Skeletal muscle satellite cell (primary cell): ENCODE measurements at regions not wholly inside any gene's neighbourhood (a gene's known extent, or its start where the extent isn't known, plus 50 kb on each side); places are given as distances from the start of the nearest gene placed in this dataset.

ENCODE experiments used
- H3K27me3 ChIP-seq: 2 replicates; pipeline ENCODE4 v1.7.0; 2013; ENCODE audit warnings: low read length; ENCODE audit not compliant: control insufficient read depth, insufficient read depth
- H3K36me3 ChIP-seq: 2 replicates; pipeline ENCODE4 v1.7.0; 2013; ENCODE audit warnings: mild to moderate bottlenecking, control low read depth, low read length; ENCODE audit not compliant: insufficient read depth
- H3K4me1 ChIP-seq: 2 replicates; pipeline ENCODE4 v1.7.0; 2013; ENCODE audit warnings: low read length; ENCODE audit not compliant: control insufficient read depth, insufficient read depth
- H3K4me2 ChIP-seq: 2 replicates; pipeline ENCODE4 v1.7.0; 2013; ENCODE audit warnings: mild to moderate bottlenecking, low read length
- H3K4me3 ChIP-seq: 2 replicates; pipeline ENCODE4 v1.7.0; 2013; ENCODE audit warnings: low read length
- H3K9ac ChIP-seq: 2 replicates; pipeline ENCODE4 v1.7.0; 2013; ENCODE audit warnings: mild to moderate bottlenecking, low read depth, low read length, moderate library complexity
- H3K9me3 ChIP-seq: replicated peaks from 2 replicates; pipeline ENCODE4 v1.7.0; 2013; ENCODE audit warnings: mild to moderate bottlenecking, control low read depth, low read length

GRCh38 chr6:149203509-149203908 lies 114.0 kb upstream of the TAB2 start:
- Histone ChIP-seq H3K4me2 (no peak overlapping the region), H3K4me1 (no peaks in the 10 kb centered on the region), H3K9me3 (no peaks in the 10 kb centered on the region), H3K36me3 (no peaks in the 10 kb centered on the region), H3K4me3 (no peak overlapping the region), H3K27me3 (peaks cover 3% of the 10 kb centered on the region), H3K9ac (no peak overlapping the region)

- Histone ChIP-seq H3K9ac (no peak overlapping the region), H3K4me1 (peaks cover 14% of the 10 kb centered on the region), H3K9me3 (no peaks in the 10 kb centered on the region), H3K4me2 (no peak overlapping the region), H3K4me3 (no peak overlapping the region), H3K36me3 (no peaks in the 10 kb centered on the region), H3K27me3 (peaks cover 3% of the 10 kb centered on the region)
Measured at GRCh38 chr6:149208134-149208601, 109.3 kb upstream of the TAB2 start.

GRCh38 chr6:149209871-149210775 lies 107.4 kb upstream of the TAB2 start:
- Histone ChIP-seq H3K27me3 (peaks cover 3% of the 10 kb centered on the region), H3K4me2 (no peak overlapping the region), H3K9ac (no peak overlapping the region), H3K36me3 (no peaks in the 10 kb centered on the region), H3K4me1 (peaks cover 22% of the 10 kb centered on the region), H3K9me3 (no peaks in the 10 kb centered on the region), H3K4me3 (no peak overlapping the region)

- no peaks in the 10 kb centered on the region for H3K9me3 ChIP-seq
- no peak overlapping the region for H3K4me3 ChIP-seq
- peaks cover 22% of the 10 kb centered on the region for H3K4me1 ChIP-seq
- H3K36me3 ChIP-seq, result no peaks in the 10 kb centered on the region
- no peak overlapping the region for H3K4me2 ChIP-seq
- peaks cover 3% of the 10 kb centered on the region for H3K27me3 ChIP-seq
- H3K9ac ChIP-seq, result no peak overlapping the region
Measured at GRCh38 chr6:149211046-149211571, 106.4 kb upstream of the TAB2 start.

- H3K27me3 ChIP-seq, result no peaks in the 10 kb centered on the region
Measured at GRCh38 chr6:149212206-149212605, 105.3 kb upstream of the TAB2 start.

GRCh38 chr6:149212892-149213801 lies 104.4 kb upstream of the TAB2 start:
- H3K36me3 ChIP-seq, result no peaks in the 10 kb centered on the region
- H3K9me3 ChIP-seq, result no peaks in the 10 kb centered on the region
- no peak overlapping the region for H3K4me2 ChIP-seq
- no peak overlapping the region for H3K9ac ChIP-seq
- no peak overlapping the region for H3K4me3 ChIP-seq
- no peaks in the 10 kb centered on the region for H3K27me3 ChIP-seq
- peaks cover 22% of the 10 kb centered on the region for H3K4me1 ChIP-seq

More at GRCh38 chr6:149212206-149212605, 105.3 kb upstream of the TAB2 start:
- Histone ChIP-seq H3K9ac (no peak overlapping the region), H3K4me3 (no peak overlapping the region), H3K36me3 (no peaks in the 10 kb centered on the region), H3K9me3 (no peaks in the 10 kb centered on the region), H3K4me2 (no peak overlapping the region), H3K4me1 (peaks cover 22% of the 10 kb centered on the region)

- Histone ChIP-seq H3K4me2 (no peak overlapping the region), H3K27me3 (no peaks in the 10 kb centered on the region), H3K9ac (no peak overlapping the region), H3K9me3 (no peaks in the 10 kb centered on the region), H3K4me1 (peaks cover 22% of the 10 kb centered on the region), H3K36me3 (no peaks in the 10 kb centered on the region), H3K4me3 (no peak overlapping the region)
Measured at GRCh38 chr6:149213829-149214228, 103.7 kb upstream of the TAB2 start.

- Histone ChIP-seq H3K9ac (no peak overlapping the region), H3K4me1 (peaks cover 14% of the 10 kb centered on the region), H3K4me3 (no peak overlapping the region), H3K27me3 (no peaks in the 10 kb centered on the region), H3K4me2 (no peak overlapping the region), H3K36me3 (no peaks in the 10 kb centered on the region), H3K9me3 (no peaks in the 10 kb centered on the region)
Measured at GRCh38 chr6:149216459-149216858, 101.1 kb upstream of the TAB2 start.

GRCh38 chr6:149217466-149217888 lies 100.0 kb upstream of the TAB2 start:
- no peaks in the 10 kb centered on the region for H3K9me3 ChIP-seq
- no peaks in the 10 kb centered on the region for H3K27me3 ChIP-seq
- peaks cover 14% of the 10 kb centered on the region for H3K4me1 ChIP-seq

GRCh38 chr6:149218471-149218870 lies 99.0 kb upstream of the TAB2 start:
- Histone ChIP-seq H3K36me3 (no peaks in the 10 kb centered on the region), H3K9ac (no peak overlapping the region), H3K4me3 (no peak overlapping the region), H3K4me1 (peaks cover 7% of the 10 kb centered on the region), H3K4me2 (no peak overlapping the region), H3K27me3 (no peaks in the 10 kb centered on the region), H3K9me3 (no peaks in the 10 kb centered on the region)

More at GRCh38 chr6:149217466-149217888, 100.0 kb upstream of the TAB2 start:
- H3K4me3 ChIP-seq, result no peak overlapping the region
- no peak overlapping the region for H3K9ac ChIP-seq
- no peak overlapping the region for H3K4me2 ChIP-seq
- no peaks in the 10 kb centered on the region for H3K36me3 ChIP-seq

GRCh38 chr6:149218915-149219314 lies 98.6 kb upstream of the TAB2 start:
- Histone ChIP-seq H3K4me1 (peaks cover 4% of the 10 kb centered on the region), H3K36me3 (no peaks in the 10 kb centered on the region), H3K4me3 (no peak overlapping the region), H3K9ac (no peak overlapping the region), H3K9me3 (no peaks in the 10 kb centered on the region), H3K27me3 (no peaks in the 10 kb centered on the region), H3K4me2 (no peak overlapping the region)
